Central memory CD4-positive, alpha-beta T cell (primary cell): ENCODE measurements at regions not wholly inside any gene's neighbourhood (a gene's known extent, or its start where the extent isn't known, plus 50 kb on each side); places are given as distances from the start of the nearest gene placed in this dataset.
"Not testable (repeated sequence)": the region's sequence is repeated elsewhere in the genome, so short reads cannot be mapped to it uniquely, and the experiment has no call there.

Experiments used
- DNase-seq: peaks from one replicate; pipeline ENCODE4 v3.0.0; 2022

DNA sequence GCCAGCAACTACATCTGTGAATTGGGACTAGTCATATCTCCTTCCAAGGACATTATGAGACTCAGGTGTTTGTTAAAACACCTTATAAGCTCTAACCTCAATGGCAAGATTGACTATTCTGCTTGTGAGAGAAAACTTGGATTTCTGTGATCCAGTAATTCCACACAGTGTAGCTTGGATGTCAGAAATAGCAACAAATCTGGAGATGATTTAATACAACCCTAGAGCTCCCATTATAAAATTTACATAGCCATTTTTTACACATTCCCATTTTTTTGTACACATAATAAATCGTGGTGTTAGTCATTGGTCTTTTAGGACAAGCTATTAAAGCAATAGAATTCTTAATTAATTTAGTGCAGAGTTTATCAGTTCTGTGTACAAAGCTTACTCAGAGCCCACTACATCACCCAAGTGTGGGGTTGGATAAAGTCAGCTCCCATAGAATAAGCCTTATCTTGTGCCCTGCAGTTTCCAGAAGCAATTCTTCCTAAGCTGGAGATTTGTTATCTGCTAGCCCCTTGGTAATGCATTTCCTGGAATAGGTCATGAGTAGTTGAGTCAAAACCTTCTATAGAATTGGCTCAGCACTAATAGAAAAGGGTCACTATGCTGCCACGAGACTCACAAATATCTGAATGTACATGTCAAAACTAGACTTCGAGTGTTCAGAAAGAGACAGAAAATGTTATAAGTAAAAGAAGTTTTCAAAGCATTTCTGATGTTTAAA is 434.0 kb upstream of the RUNX1 start:
- no peak for DNase-seq

DNA sequence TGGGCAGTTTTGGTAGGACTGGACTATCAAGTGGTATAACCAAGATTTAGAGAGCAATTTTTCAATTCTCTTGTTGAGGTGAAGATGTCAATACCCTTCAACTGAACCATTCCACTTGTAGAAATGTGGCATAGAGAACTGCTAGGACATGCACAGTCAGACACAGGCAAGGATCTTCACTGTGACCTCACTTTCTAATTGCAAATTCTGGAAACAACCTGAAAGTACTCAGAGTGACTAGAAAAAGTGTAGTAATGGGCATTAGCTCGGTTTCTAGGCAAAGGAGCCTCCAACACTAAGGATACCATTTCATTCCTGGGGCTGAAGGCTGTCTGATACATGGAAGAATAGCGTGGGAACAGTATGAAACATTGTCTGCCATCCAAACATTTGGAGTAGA is 433.0 kb upstream of the RUNX1 start:
- no peak for DNase-seq

DNA sequence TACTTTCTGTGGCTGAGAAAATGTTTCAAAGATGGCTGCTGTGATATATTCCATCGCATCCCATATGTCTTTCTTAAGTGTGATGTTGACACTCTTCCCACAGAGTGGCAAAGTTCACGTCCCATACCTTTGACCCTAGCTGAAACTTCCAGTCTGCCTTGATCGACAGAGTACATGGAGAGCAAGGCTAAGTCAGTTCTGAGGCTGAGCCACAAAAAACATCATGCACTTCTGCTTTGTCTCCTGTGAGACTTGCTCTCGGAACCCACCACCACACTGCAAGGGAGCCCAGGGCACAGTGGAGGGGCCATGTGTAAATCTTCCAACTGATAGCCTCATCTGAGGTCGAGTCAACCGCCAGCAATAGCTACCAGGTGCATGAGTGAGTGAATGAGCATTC is 431.9 kb upstream of the RUNX1 start:
- DNase-seq = no peak

DNA sequence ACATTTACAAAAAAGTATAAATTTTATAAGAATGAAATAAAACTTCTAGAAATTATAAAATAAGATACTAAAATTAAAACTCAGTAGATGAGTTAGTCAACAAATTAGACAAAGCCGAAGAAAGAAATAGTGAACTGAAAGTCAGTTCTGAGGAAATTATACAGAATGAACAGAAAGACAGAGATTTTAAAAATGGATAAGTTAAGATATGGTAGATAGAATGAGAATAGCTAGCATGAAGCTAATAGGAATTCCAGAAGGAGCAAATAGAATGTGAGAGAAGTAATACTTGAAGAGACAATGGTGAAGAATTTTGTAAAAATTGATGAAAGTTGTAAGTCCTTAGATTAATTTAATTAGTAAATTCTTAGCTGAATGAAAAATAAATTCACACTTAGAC is 430.4 kb upstream of the RUNX1 start:
- DNase-seq = no peak

DNA sequence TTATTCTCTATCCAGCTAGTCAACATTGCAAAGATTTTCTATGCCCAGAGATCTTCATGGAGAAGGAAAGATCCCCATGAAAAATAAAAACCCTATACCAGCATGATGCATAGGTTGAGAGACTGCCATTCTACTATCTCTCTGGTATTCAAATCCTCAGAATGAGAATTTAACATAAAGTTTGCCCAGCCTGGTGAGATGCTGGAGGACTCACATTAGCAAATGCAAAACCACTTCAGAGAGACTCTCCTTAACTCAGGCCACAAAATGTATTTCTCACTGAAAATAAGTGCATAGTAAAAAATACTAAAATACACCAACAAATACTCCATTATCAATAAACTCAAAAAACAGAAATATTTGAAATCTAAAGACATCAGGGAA is 430.0 kb upstream of the RUNX1 start:
- DNase-seq = no peak

DNA sequence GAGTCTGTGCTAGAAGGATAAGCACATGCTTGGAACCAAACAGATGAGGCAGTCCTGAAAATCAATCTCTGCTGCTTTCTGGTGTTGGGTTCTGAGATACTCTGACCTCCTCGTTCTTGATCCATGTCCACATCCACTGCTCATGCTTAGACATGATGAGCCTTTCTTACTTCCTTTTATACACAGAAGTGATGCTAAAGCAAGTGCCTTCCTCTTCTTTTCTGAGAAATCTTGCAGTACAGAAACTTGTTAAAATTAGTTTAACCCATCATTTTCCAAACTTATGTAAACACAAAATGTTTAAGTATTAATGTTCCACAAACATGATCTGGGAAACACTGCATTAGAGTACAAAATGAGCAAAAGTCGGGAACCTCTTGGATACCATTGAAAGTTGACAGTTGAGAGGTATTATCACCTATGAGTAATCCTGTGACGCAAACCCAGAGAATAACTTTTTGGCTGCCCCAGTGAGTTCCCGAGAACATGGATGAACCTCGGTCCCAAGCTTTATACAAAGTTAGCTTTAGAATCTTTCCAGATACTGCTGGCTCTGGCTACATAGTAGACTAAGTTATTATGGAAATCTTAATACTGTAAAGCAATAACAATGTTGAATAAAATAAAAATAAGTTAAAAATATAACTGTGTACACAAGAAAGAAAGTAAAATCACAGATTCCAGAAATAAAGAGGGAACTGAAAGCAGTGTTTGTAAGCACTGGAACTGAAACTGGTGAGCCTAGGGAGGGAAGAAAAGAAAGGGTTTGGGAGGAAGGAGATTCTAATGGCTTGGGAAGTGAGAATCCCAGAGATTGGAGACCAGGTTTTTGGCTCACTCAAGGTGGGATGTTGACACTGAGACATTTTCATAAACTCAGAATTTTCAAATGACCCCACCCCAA is 429.3 kb upstream of the RUNX1 start:
- no peak for DNase-seq

DNA sequence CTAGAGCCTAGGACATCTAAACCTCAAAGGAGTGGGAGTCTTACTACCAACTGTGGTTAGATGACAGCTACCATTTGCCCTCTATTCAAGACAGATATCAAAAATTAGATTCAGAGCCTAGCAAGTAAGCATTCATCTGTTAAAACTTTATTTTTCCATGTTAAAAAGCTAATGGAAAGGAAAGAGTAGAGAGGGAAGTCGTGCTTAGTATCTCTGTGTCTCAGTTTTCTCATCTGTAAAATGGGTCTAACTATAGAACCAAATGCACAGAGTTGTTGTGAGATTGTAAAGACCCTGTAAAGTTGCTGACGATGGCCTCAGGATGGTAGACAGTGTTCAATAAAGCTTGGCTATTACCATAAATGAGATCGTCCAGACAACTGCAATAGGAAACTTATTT is 428.5 kb upstream of the RUNX1 start:
- DNase-seq = no peak

DNA sequence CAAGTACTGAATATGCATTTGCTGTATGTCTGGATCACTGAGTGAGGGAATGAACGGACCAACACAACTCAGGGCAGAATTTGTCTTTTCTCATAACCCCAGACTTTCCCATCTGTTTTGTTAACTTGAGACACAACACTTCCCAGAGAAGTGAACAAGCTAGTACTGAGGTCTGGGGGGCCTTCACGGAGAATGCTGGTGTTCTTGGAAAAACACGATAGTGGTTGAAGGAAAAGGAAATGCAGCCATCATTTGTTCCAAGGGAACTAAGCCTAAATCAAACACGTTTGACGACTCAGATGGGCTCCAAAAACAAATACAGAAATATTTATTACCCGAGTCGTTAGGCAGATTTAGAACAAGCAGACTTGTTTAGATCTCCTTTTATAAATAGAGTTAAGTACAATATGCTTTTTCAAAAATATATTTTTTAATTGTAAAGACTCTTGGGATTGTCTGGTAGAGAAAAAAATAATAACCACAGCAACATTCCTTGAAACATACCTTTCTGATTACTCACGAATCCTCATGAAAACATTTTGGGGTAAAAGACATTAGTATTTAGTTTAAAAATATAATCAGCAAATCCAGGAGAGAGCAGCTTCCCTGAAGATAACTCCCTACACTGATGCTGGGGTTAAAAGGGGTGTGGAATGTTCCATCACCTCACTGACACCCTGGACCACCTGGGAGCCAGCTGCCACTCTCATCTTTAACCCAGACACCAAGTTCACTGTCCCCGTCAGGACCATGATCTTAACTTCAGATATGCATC is 427.7 kb upstream of the RUNX1 start:
- no peak for DNase-seq

DNA sequence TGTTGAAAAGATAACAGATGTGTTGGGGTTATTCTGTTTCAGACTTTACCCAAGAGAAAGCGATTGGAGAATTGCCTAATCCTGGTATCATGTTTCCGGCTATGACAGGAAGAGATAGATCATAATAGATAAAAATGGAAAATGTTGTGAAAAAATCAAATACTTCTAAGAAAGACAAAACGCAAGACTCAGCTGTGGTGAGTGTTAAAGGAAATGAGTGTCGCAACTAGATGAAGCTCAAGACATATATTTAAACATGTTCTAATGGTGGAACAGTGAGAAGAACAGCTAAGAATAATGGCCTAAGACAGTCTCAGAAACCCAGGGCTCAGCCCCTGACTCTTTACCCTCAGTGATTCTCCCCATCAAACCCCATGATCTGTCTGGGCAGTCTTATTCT is 426.7 kb upstream of the RUNX1 start:
- no peak for DNase-seq

DNA sequence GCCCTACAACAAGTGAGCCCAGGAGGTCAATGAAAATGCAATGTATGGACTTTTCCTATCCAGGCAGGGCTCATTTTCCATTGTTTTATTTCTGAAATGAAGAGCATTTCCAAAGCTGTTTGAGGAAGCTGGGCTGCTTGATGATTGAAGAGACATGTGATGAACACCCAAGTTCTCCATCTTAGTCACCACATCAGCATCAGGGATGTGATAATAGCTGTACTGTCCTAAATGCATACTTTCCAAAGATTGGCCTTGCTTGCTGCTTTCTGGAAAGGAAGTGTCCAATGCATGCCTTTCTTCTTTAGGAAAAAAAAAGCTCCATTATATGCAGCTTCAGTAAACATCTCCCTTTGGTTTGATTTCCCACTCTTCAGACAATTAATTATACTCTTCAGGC is 425.9 kb upstream of the RUNX1 start:
- DNase-seq = no peak

DNA sequence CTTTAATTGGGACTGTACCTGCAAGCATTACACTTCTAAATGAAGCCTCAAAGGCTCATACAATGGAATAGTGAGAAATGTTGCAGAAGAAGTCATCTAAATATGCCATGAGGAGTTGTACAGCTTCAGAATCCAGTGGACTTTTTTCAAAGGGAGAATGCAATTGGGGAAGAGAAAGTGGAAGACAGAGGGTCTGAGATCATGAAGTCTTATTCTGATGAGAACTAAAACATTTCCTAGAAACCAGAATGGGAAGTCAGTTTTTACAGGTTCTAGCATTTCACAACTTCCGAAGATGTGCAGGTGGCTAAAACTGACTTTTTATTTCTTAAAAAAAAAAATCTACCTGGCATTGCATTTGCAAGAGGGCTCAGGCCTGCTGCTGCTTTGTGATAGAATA is 424.4 kb upstream of the RUNX1 start:
- DNase-seq = no peak

DNA sequence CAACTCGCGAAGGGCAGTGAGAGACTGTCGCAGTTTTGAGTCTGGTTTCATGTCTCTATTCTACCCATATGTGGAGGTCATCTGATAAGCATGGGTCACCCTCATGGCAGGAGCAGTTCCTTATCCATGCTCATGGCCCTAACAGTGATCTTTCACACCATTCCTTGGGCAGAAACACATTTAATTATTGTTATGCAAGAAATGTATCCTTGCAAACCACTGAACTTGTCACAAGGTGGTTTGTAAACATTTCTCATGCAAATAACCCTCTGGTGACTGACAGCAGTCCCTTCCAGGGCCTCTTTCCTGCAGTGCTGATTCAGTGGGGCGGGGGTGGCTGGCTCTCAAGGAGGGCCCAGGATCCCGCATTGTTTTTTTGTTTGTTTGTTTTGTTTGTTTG is 421.4 kb upstream of the RUNX1 start:
- DNase-seq = no peak

DNA sequence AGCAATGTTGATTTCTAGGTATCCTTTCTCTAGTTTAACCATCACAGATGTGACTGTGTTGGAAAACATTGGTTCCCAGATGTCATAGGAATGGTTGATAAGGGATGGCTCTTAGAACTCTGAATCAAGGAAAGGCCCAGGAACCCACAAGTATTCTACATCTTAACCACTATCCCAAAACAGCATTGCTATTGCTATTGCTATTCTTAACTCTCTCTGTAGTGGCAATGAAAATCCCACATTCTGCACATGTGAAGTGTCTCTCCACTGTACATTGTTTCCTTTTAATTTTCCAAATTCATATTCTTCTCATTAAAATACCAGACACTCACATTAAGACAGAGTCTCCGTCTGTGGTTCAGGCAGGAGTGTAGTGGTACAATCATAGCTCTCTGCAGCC is 420.4 kb upstream of the RUNX1 start:
- DNase-seq = no peak

DNA sequence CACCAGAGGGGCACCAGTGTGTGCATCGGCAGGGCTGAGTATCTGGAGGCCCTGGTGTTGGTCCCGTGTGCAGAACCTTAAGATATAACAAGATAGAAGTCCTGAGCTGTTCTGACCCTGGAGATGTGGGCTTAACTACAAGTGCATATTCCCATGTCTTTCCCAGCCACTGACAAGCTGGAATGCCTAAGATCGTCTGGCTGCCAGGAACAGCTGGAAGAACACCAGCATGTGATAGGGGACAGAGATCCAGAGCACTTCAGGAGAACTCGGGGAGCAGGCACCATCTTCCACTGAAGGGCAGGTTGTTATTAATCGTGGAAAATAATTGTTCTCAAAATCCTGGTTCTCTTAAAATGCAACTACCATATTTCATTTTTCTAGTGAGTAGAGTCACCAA is 419.9 kb upstream of the RUNX1 start:
- no peak for DNase-seq

DNA sequence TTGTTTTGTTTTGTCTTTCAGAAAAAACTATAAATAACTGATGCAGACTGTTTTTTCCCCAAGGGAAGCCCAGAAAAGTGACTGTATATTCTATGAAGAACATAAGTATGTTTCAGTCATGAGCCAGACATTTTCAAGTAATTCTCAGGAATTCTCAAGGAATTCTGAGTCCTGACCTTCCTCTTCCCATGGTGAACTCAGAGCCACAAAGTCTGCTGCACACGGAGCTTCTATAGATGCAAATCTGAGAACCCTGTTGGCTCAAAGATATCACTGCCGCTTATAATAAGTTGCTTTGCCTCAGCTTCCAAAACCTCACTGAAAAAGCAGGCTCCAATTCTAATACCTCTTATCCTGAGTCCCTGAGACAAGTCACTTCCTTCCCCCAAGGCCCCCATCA is 418.5 kb upstream of the RUNX1 start:
- DNase-seq = no peak

DNA sequence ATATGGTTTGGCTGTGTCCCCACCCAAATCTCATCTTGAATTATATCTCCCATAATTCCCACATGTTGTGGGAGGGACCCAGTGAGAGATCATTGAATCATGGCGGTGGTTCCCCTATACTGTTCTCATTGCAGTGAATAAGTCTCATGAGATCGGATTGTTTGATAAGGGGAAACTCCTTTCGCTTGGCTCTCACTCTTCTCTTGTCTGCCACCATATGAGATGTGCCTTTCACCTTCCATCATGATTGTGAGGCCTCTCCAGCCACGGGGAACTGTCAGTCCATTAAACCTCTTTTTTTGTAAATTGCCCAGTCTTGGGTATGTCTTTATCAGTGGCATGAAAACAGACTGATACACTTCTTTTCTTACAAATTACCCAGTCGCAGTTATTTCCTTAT is 417.6 kb upstream of the RUNX1 start:
- DNase-seq = not testable (repeated sequence)

DNA sequence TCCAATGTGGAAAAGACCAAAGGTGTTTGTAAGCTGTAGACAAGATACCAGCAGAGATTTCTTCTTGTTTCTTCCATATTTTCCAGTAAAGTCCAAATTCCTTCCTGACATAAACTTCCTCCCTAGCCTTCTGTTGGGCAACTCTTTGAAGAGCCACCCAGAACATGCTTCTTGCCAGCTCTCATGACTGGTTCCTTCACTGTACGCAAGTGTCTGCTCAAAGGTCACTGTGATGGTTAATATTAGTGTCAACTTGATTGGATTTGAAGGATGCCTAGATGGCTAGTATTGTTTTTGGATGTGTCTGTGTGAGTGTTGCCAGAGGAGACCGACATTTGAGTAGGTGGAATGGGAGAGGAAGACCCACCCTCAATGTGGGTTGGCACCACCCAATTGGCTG is 416.6 kb upstream of the RUNX1 start:
- DNase-seq = no peak

DNA sequence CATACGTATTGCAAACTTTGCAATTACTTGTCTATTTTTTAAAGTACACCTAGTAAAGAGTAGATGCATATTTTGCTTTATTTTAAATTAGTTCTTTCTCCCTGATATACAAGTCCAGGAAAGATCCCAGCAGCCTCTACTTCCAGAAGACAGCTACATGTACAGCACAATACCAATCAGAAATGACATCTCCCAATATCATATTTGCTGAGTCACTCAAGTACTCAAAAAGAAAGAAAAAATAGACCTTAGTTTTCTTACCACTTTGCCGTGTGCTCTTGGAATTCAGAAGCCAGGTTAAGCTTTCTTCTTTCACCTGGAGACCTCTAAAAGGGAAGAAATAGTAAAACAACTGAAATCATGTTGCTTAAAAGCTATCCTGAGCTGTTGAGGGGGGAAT is 412.6 kb upstream of the RUNX1 start:
- DNase-seq = no peak

DNA sequence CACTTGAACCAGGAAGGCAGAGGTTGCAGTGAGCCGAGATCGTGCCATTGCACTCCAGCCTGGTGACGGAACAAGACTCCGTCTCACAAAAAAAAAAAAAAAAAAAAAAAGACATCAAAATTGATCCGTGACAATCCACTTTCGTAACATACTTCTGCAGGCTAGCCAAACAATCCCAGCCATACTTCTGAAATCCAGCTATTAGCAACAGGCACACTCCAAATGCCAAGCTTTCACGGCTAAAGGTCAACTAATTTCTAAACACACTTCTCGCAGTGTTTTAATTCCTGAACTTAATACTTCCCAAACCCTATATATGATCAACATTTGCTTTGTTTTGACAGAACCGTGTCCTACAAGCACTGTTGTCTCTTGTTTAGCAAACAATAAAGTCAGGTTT is 411.3 kb upstream of the RUNX1 start:
- no peak for DNase-seq

DNA sequence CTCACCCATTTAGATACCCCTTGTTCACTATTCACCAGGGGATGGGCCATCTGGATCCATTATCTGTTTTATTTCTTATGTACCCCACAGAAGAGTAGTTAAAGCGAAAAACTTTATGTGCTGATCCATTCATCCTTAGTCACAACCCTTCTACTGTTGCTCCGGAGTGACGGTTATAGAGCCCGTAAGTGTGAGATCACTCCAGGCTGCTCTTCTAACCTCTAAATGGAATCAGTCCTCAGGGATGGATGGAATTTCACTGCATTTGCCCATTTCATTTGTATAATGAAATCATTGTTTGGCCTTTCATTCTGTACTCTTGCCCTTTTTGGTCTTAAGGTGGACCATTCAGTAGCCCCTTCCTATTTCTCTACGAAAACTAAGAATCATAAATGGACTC is 409.3 kb upstream of the RUNX1 start:
- DNase-seq = no peak

DNA sequence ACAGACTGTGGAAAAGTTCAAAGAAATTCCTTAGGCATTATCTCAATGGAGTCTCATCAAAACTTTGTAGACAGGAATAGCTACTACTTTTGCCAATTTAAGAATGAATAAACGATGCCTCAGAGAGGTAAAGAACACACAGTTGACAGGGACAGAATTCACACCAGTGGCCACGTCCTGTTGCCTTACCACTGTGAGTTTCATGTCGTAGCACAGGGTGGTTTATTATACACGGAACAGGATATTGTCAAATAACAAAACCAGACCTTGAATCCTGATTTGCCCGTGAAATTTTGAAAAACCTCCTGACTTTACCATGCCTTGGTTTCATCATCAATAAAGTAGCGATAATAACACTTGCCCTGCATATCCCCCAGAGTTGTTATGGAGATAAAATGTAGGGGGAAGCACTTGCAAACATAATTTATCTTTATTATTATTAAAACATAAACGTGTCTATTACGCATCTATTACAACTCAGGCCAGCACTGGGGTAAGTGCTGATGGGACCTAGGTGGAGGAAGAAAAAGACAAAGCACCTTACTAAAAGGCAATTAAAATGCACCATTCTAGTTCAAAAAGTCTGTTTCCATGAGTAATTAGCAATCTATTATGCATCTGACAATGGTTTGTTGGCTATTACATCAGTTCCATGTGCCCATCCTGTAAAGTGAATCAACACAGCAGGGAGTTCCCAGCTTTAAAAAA is 408.1 kb upstream of the RUNX1 start:
- no peak for DNase-seq

DNA sequence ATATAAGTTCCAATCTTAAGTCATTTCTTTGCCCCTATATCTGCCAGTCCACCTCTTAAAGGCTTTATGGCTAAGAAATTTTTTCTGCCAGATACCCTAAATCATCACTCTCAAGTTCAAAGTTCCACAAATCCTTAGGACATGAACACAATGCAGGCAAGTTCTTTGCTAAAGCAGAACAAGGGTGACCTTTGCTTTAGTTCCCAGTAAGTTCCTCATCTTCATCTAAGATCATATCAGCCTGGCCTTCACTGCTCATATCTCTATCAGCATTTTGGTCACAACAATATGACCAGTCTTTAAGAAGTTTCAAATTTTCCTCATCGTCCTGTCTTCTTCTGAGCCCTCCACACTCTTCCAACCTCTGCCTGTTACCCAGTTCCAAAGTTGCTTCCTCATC is 402.2 kb upstream of the RUNX1 start:
- DNase-seq = no peak

DNA sequence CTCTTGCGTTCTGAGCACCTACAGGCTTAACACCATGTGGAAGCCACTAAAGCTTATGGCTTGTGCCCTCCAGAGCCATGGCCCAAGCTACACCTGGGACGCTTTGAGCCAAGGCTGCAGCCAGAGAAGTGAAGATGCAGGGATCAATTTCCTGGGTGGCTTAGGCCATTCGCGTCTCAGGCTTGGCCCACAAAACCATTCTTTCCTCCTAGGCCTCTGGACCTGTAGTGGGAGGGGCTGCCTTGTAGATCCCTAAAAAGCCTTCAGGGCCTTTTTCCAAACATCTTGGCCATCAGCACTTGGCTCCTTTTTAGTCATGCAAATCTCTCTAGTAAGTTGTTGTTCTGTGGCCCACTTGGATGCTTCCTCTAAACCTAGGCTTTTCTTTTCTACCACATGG is 401.7 kb upstream of the RUNX1 start:
- DNase-seq = no peak
